ENCODE measurements at regions not wholly inside any gene's neighbourhood (a gene's known extent, or its start where the extent isn't known, plus 50 kb on each side); places are given as distances from the start of the nearest gene placed in this dataset.

DNA sequence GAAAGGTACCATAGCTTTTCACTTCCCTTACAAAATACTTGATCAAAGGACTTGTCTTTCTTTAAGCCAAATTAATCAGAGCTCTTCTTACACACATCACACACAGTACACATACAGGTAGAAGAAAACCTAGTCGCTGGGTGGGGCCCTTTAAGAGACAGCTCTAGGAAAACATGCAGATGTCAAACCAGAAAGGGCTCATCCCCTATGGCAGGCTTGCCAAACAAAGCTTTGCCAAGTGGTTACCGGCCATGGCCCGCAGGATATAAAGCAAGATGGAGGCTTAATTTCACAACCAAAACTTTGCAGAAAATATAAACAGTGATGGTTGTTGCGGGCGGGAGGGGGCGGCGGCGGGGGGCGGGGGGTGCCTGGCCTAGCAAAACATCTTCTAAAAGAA lies 2156.0 kb upstream of the PIK3C3 start:
- no peak overlapping the region for H2AK5ac ChIP-seq (ENCODE audit: low read length, severe bottlenecking)

DNA sequence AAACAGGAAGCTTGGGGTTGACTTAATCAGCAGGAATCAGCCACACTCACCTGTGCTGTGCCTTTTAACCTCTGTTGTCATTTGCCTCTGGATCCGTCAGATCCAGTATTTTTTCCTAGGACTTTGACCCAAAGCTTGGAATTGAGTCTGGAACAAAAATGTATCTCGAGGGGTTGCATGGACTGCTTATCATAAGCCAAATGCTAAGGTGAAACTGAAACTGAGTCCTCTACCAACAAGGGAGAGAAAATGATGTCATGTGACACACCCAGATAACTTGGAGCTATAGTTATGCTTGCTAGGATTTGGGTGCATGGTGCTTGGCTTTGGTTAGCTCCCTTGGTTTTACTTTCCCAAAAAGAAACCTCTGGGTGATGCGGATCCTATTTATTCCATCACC lies 2158.6 kb upstream of the PIK3C3 start:
- Histone ChIP-seq H3K18ac (ENCODE audit: low read depth in 1 of 2, low read length in 2 of 2) (no peak overlapping the region), H3K27me3 (ENCODE audit: control insufficient read depth in 1 of 2, insufficient read depth in 1 of 2, low read length in 2 of 2) (no peaks in the 10 kb centered on the region), H3K14ac (ENCODE audit: low read length in 2 of 2) (no peak overlapping the region), H3K4ac (ENCODE audit: low read depth in 1 of 2, low read length in 2 of 2) (no peak overlapping the region), H3K36me3 (ENCODE audit: control insufficient read depth in 1 of 2, insufficient read depth in 2 of 2, low read depth in 1 of 2, low read length in 2 of 2) (no peaks in the 10 kb centered on the region), H3K4me3 (ENCODE audit: insufficient read depth in 1 of 2, low read depth in 1 of 2, low read length in 2 of 2) (no peak overlapping the region), H3K9ac (ENCODE audit: low read length) (no peak overlapping the region), H2BK12ac (ENCODE audit: low read length in 2 of 2) (no peak overlapping the region), H3K4me2 (ENCODE audit: low read length, poor library complexity, severe bottlenecking) (no peak overlapping the region), H2AK5ac (ENCODE audit: low read length, severe bottlenecking) (no peak overlapping the region), H3K4me1 (ENCODE audit: control insufficient read depth, insufficient read depth, low read depth, low read length) (no peaks in the 10 kb centered on the region), H2BK5ac (ENCODE audit: low read depth, low read length, poor library complexity, severe bottlenecking) (no peak overlapping the region), H4K91ac (ENCODE audit: low read length) (no peak overlapping the region), H3K27ac (ENCODE audit: low read length, poor library complexity, severe bottlenecking) (no peak overlapping the region), H4K8ac (ENCODE audit: low read length) (no peak overlapping the region), H3K9me3 (ENCODE audit: control insufficient read depth, low read length) (no peaks in the 10 kb centered on the region), H3K79me1 (replicated peaks; ENCODE audit: low read length, poor library complexity, severe bottlenecking) (no peaks in the 10 kb centered on the region), H3K23ac (ENCODE audit: low read length in 2 of 2) (no peak overlapping the region), H2BK120ac (ENCODE audit: low read depth, low read length) (no peak overlapping the region), H2AFZ (ENCODE audit: low read depth, low read length) (no peak overlapping the region), H2BK15ac (ENCODE audit: low read depth, poor library complexity, severe bottlenecking) (no peak overlapping the region)
- WGBS: 100% methylated on average over 3 of the region's 3 CpGs
- DNase-seq: peak; percentile 14

More for the DNA sequence above, 2156.0 kb upstream of the PIK3C3 start:
- Histone ChIP-seq H3K4me3 (ENCODE audit: insufficient read depth in 1 of 2, low read depth in 1 of 2, low read length in 2 of 2) (no peak overlapping the region), H3K23ac (ENCODE audit: low read length in 2 of 2) (no peak overlapping the region), H3K4me1 (ENCODE audit: control insufficient read depth, insufficient read depth, low read depth, low read length) (no peaks in the 10 kb centered on the region), H3K4ac (ENCODE audit: low read depth in 1 of 2, low read length in 2 of 2) (no peak overlapping the region), H3K14ac (ENCODE audit: low read length in 2 of 2) (no peak overlapping the region), H3K36me3 (ENCODE audit: control insufficient read depth in 1 of 2, insufficient read depth in 2 of 2, low read depth in 1 of 2, low read length in 2 of 2) (no peaks in the 10 kb centered on the region), H3K79me1 (replicated peaks; ENCODE audit: low read length, poor library complexity, severe bottlenecking) (no peaks in the 10 kb centered on the region), H2BK12ac (ENCODE audit: low read length in 2 of 2) (no peak overlapping the region), H3K27me3 (ENCODE audit: control insufficient read depth in 1 of 2, insufficient read depth in 1 of 2, low read length in 2 of 2) (no peaks in the 10 kb centered on the region), H3K27ac (ENCODE audit: low read length, poor library complexity, severe bottlenecking) (no peak overlapping the region), H2BK5ac (ENCODE audit: low read depth, low read length, poor library complexity, severe bottlenecking) (no peak overlapping the region), H2AFZ (ENCODE audit: low read depth, low read length) (no peak overlapping the region), H4K8ac (ENCODE audit: low read length) (no peak overlapping the region), H4K91ac (ENCODE audit: low read length) (no peak overlapping the region), H3K18ac (ENCODE audit: low read depth in 1 of 2, low read length in 2 of 2) (no peak overlapping the region), H2BK15ac (ENCODE audit: low read depth, poor library complexity, severe bottlenecking) (no peak overlapping the region), H3K9ac (ENCODE audit: low read length) (no peak overlapping the region), H3K9me3 (ENCODE audit: control insufficient read depth, low read length) (peaks cover 3% of the 10 kb centered on the region), H3K4me2 (ENCODE audit: low read length, poor library complexity, severe bottlenecking) (no peak overlapping the region), H2BK120ac (ENCODE audit: low read depth, low read length) (no peak overlapping the region)
- DNase-seq: peak; percentile 24
- WGBS: 74% methylated on average over 3 of the region's 9 CpGs

DNA sequence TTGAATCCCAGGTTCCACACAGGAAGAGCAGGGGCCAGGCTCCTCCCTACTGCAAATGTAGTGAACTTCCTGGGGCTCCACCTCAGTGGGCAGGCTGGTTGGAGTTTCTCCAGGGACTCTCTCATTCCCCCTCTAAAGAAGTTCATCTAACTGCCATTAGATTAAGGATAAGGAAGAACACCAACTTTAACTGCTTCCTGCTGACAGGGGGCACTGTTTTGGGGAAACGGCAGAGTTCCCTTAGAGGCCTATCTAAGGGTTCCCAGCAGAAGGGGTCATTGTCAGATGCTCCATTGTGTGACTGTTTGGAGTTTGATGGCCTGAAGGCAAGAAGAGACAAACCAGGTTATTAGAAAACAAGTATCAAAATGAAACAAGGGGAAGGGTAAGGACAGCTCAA lies 2159.7 kb upstream of the PIK3C3 start:
- Histone ChIP-seq H4K91ac (ENCODE audit: low read length) (no peak overlapping the region), H3K9me3 (ENCODE audit: control insufficient read depth, low read length) (no peaks in the 10 kb centered on the region), H2AFZ (ENCODE audit: low read depth, low read length) (no peak overlapping the region), H2BK5ac (ENCODE audit: low read depth, low read length, poor library complexity, severe bottlenecking) (no peak overlapping the region), H3K4me3 (ENCODE audit: insufficient read depth in 1 of 2, low read depth in 1 of 2, low read length in 2 of 2) (no peak overlapping the region), H3K9ac (ENCODE audit: low read length) (no peak overlapping the region), H3K18ac (ENCODE audit: low read depth in 1 of 2, low read length in 2 of 2) (no peak overlapping the region), H3K23ac (ENCODE audit: low read length in 2 of 2) (no peak overlapping the region), H2BK12ac (ENCODE audit: low read length in 2 of 2) (no peak overlapping the region), H3K79me1 (replicated peaks; ENCODE audit: low read length, poor library complexity, severe bottlenecking) (no peaks in the 10 kb centered on the region), H3K27ac (ENCODE audit: low read length, poor library complexity, severe bottlenecking) (no peak overlapping the region), H3K14ac (ENCODE audit: low read length in 2 of 2) (no peak overlapping the region), H2BK15ac (ENCODE audit: low read depth, poor library complexity, severe bottlenecking) (no peak overlapping the region), H2AK5ac (ENCODE audit: low read length, severe bottlenecking) (no peak overlapping the region), H3K4me1 (ENCODE audit: control insufficient read depth, insufficient read depth, low read depth, low read length) (no peaks in the 10 kb centered on the region), H2BK120ac (ENCODE audit: low read depth, low read length) (no peak overlapping the region), H3K36me3 (ENCODE audit: control insufficient read depth in 1 of 2, insufficient read depth in 2 of 2, low read depth in 1 of 2, low read length in 2 of 2) (no peaks in the 10 kb centered on the region), H3K27me3 (ENCODE audit: control insufficient read depth in 1 of 2, insufficient read depth in 1 of 2, low read length in 2 of 2) (no peaks in the 10 kb centered on the region), H4K8ac (ENCODE audit: low read length) (no peak overlapping the region), H3K4ac (ENCODE audit: low read depth in 1 of 2, low read length in 2 of 2) (no peak overlapping the region), H3K4me2 (ENCODE audit: low read length, poor library complexity, severe bottlenecking) (no peak overlapping the region)
- DNase-seq: no peak
- WGBS: 92% methylated on average over 1 of the region's 1 CpG

DNA sequence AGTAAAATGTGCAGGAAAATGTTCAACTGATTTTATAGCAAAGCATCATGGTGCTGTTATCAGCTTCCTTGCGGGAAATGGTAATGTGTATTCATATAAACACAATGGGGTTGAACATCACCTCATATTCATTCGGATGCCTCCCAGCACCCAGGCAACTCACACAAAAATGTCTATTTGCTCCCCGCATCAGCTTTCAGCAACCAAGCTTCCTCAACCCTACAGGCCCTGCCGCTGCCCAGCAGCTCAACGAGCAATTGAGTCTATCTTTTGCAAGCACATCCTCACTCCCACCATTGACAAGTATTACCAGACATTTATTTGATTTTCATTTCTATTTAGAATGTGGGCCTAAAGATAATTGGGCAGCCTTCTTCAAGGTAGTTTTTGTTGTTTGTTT lies 2161.4 kb upstream of the PIK3C3 start:
- H2AK5ac ChIP-seq (ENCODE audit: low read length, severe bottlenecking): no peak overlapping the region
- no peaks in the 10 kb centered on the region for H3K79me1 ChIP-seq (replicated peaks; ENCODE audit: low read length, poor library complexity, severe bottlenecking)
- no peaks in the 10 kb centered on the region for H3K27me3 ChIP-seq (ENCODE audit: control insufficient read depth in 1 of 2, insufficient read depth in 1 of 2, low read length in 2 of 2)
- no peak overlapping the region for H3K4ac ChIP-seq (ENCODE audit: low read depth in 1 of 2, low read length in 2 of 2)
- no peak overlapping the region for H3K4me2 ChIP-seq (ENCODE audit: low read length, poor library complexity, severe bottlenecking)
- no peak overlapping the region for H2AFZ ChIP-seq (ENCODE audit: low read depth, low read length)
- no peaks in the 10 kb centered on the region for H3K36me3 ChIP-seq (ENCODE audit: control insufficient read depth in 1 of 2, insufficient read depth in 2 of 2, low read depth in 1 of 2, low read length in 2 of 2)
- no peak overlapping the region for H3K14ac ChIP-seq (ENCODE audit: low read length in 2 of 2)
- H3K9ac ChIP-seq (ENCODE audit: low read length): no peak overlapping the region
- DNase-seq: no peak
- H3K9me3 ChIP-seq (ENCODE audit: control insufficient read depth, low read length): no peaks in the 10 kb centered on the region
- H2BK120ac ChIP-seq (ENCODE audit: low read depth, low read length): no peak overlapping the region
- WGBS: 99% methylated on average over 4 of the region's 5 CpGs
- H3K4me1 ChIP-seq (ENCODE audit: control insufficient read depth, insufficient read depth, low read depth, low read length): no peaks in the 10 kb centered on the region
- H3K23ac ChIP-seq (ENCODE audit: low read length in 2 of 2): no peak overlapping the region
- no peak overlapping the region for H4K8ac ChIP-seq (ENCODE audit: low read length)
- H3K4me3 ChIP-seq (ENCODE audit: insufficient read depth in 1 of 2, low read depth in 1 of 2, low read length in 2 of 2): no peak overlapping the region
- no peak overlapping the region for H4K91ac ChIP-seq (ENCODE audit: low read length)
- no peak overlapping the region for H2BK5ac ChIP-seq (ENCODE audit: low read depth, low read length, poor library complexity, severe bottlenecking)
- no peak overlapping the region for H2BK12ac ChIP-seq (ENCODE audit: low read length in 2 of 2)
- H3K27ac ChIP-seq (ENCODE audit: low read length, poor library complexity, severe bottlenecking): no peak overlapping the region
- H2BK15ac ChIP-seq (ENCODE audit: low read depth, poor library complexity, severe bottlenecking): no peak overlapping the region
- H3K18ac ChIP-seq (ENCODE audit: low read depth in 1 of 2, low read length in 2 of 2): no peak overlapping the region
